Trophoblast cell (in vitro differentiated cells and primary cell): ENCODE measurements at regions not wholly inside any gene's neighbourhood (a gene's known extent, or its start where the extent isn't known, plus 50 kb on each side); places are given as distances from the start of the nearest gene placed in this dataset.

Experiments
- DNase-seq, 2 donors: peaks; one replicate each; pipeline ENCODE4 v3.0.0-alpha.2; 2016
- H2AFZ ChIP-seq: 2 replicates; pipeline ENCODE4 v1.6.1; 2013; ENCODE audit warnings: low read length, moderate library complexity, mild to moderate bottlenecking; ENCODE audit not compliant: insufficient read depth, poor library complexity
- H2AK5ac ChIP-seq: 2 replicates; pipeline ENCODE4 v1.6.1; 2013; ENCODE audit warnings: mild to moderate bottlenecking, low read length
- H2BK120ac ChIP-seq: 2 replicates; pipeline ENCODE4 v1.6.1; 2013; ENCODE audit warnings: low read length, mild to moderate bottlenecking, moderate library complexity; ENCODE audit not compliant: insufficient read depth, poor library complexity
- H2BK12ac ChIP-seq: 2 replicates; pipeline ENCODE4 v1.6.1; 2013; ENCODE audit warnings: mild to moderate bottlenecking, low read length, moderate library complexity
- H2BK5ac ChIP-seq: 2 replicates; pipeline ENCODE4 v1.6.1; 2013; ENCODE audit warnings: low read length, low read depth, moderate library complexity, mild to moderate bottlenecking; ENCODE audit not compliant: poor library complexity
- H3K14ac ChIP-seq: 2 replicates; pipeline ENCODE4 v1.6.1; 2013; ENCODE audit warnings: mild to moderate bottlenecking, low read length
- H3K18ac ChIP-seq: 2 replicates; pipeline ENCODE4 v1.6.1; 2013; ENCODE audit warnings: mild to moderate bottlenecking, low read length
- H3K23ac ChIP-seq: 2 replicates; pipeline ENCODE4 v1.6.1; 2013; ENCODE audit warnings: low read length
- H3K27ac ChIP-seq: 2 replicates; pipeline ENCODE4 v1.5.1; 2013; ENCODE audit warnings: low read depth, mild to moderate bottlenecking, inconsistent platforms, low read length, moderate library complexity
- H3K27me3 ChIP-seq: 2 replicates; pipeline ENCODE4 v1.6.1; 2013; ENCODE audit warnings: inconsistent platforms, mild to moderate bottlenecking, low read length, moderate library complexity; ENCODE audit not compliant: insufficient read depth
- H3K36me3 ChIP-seq, 2 experiments: 1 replicate in 1 of 2; 2 replicates in 1 of 2; pipeline ENCODE4 v1.6.1; 2013; ENCODE audit warnings: low read length in 2 of 2, mild to moderate bottlenecking in 2 of 2, moderate library complexity in 1 of 2; ENCODE audit not compliant: insufficient read depth in 2 of 2, control insufficient read depth in 1 of 2
- H3K4ac ChIP-seq: 2 replicates; pipeline ENCODE4 v1.6.1; 2013; ENCODE audit warnings: low read depth, mild to moderate bottlenecking, low read length, moderate library complexity
- H3K4me1 ChIP-seq, 2 experiments: 1 replicate in 1 of 2; 2 replicates in 1 of 2; pipeline ENCODE4 v1.6.1; 2013; ENCODE audit warnings: low read length in 2 of 2, mild to moderate bottlenecking in 2 of 2, moderate library complexity in 1 of 2; ENCODE audit not compliant: insufficient read depth in 2 of 2, control insufficient read depth in 1 of 2
- H3K4me2 ChIP-seq: 2 replicates; pipeline ENCODE4 v1.6.1; 2013; ENCODE audit warnings: inconsistent platforms, mild to moderate bottlenecking, low read length, moderate library complexity
- H3K4me3 ChIP-seq: 2 replicates; pipeline ENCODE4 v1.5.1; 2013; ENCODE audit warnings: mild to moderate bottlenecking, low read depth, low read length, inconsistent platforms
- H3K79me1 ChIP-seq: one replicate; pipeline ENCODE4 v1.6.1; 2013; ENCODE audit warnings: low read length
- H3K79me2 ChIP-seq: 2 replicates; pipeline ENCODE4 v1.6.1; 2013; ENCODE audit warnings: low read length, mild to moderate bottlenecking; ENCODE audit not compliant: control insufficient read depth, insufficient read depth, poor library complexity
- H3K9ac ChIP-seq: 2 replicates; pipeline ENCODE4 v1.6.1; 2013; ENCODE audit warnings: mild to moderate bottlenecking, low read length
- H3K9me3 ChIP-seq: 2 replicates; pipeline ENCODE4 v1.6.1; 2013; ENCODE audit warnings: low read depth, mild to moderate bottlenecking, control low read depth, inconsistent platforms, low read length; ENCODE audit not compliant: insufficient read depth
- H4K12ac ChIP-seq: 2 replicates; pipeline ENCODE4 v1.6.1; 2013; ENCODE audit warnings: low read depth, mild to moderate bottlenecking, low read length, moderate library complexity
- H4K8ac ChIP-seq: 2 replicates; pipeline ENCODE4 v1.6.1; 2013; ENCODE audit warnings: low read depth, mild to moderate bottlenecking, low read length, moderate library complexity
- H4K91ac ChIP-seq: one replicate; pipeline ENCODE4 v1.6.1; 2013; ENCODE audit warnings: low read depth, mild to moderate bottlenecking, low read length, moderate library complexity
- WGBS: extraction: QIAGEN DNeasy Blood & Tissue Kit; methylation state at CpG from one replicate; pipeline ENCODE4 v1.1.7; 2013; ENCODE audit warnings: missing lambda C conversion rate; ENCODE audit not compliant: insufficient read length, insufficient coverage; ENCODE audit errors: extremely low coverage; 5-methylcytosine and 5-hydroxymethylcytosine counted together

- no peaks in the 10 kb centered on the region for H3K4me1 ChIP-seq
- no peak overlapping the region for H4K12ac ChIP-seq
- H2BK5ac ChIP-seq = no peak overlapping the region
- no peak overlapping the region for H2AFZ ChIP-seq
- no peak overlapping the region for H3K23ac ChIP-seq
- no peaks in the 10 kb centered on the region for H3K79me1 ChIP-seq
- no peak overlapping the region for H3K4me3 ChIP-seq
- H3K4me2 ChIP-seq = no peak overlapping the region
- no peaks in the 10 kb centered on the region for H3K79me2 ChIP-seq
- no peak overlapping the region for H3K27ac ChIP-seq
- no peak overlapping the region for H3K14ac ChIP-seq
- H3K9me3 ChIP-seq = no peaks in the 10 kb centered on the region
- H3K18ac ChIP-seq = no peak overlapping the region
- H2AK5ac ChIP-seq = no peak overlapping the region
- no CpG with 5 or more reads among the region's 2 CpGs for WGBS
- H3K4ac ChIP-seq = no peak overlapping the region
- no peak overlapping the region for H4K91ac ChIP-seq
- no peaks in the 10 kb centered on the region for H3K27me3 ChIP-seq
- no peak for DNase-seq
- H3K9ac ChIP-seq = no peak overlapping the region
- no peak overlapping the region for H2BK120ac ChIP-seq
- no peak overlapping the region for H4K8ac ChIP-seq
- no peaks in the 10 kb centered on the region for H3K36me3 ChIP-seq
- no peak overlapping the region for H2BK12ac ChIP-seq
Measured at GRCh38 chr9:103242486-103242885, 247.4 kb downstream of the CYLC2 start.

- H3K18ac ChIP-seq = no peak overlapping the region
- H3K23ac ChIP-seq = no peak overlapping the region
- H3K9ac ChIP-seq = no peak overlapping the region
- H3K79me2 ChIP-seq = no peaks in the 10 kb centered on the region
- H3K4ac ChIP-seq = no peak overlapping the region
- H3K36me3 ChIP-seq = no peaks in the 10 kb centered on the region
- no peak overlapping the region for H2BK5ac ChIP-seq
- no peak overlapping the region for H4K8ac ChIP-seq
- H4K91ac ChIP-seq = no peak overlapping the region
- H3K27me3 ChIP-seq = no peaks in the 10 kb centered on the region
- no peaks in the 10 kb centered on the region for H3K9me3 ChIP-seq
- H3K14ac ChIP-seq = no peak overlapping the region
- no peak overlapping the region for H3K4me2 ChIP-seq
- no peak overlapping the region for H2BK12ac ChIP-seq
- DNase-seq = no peak
- H2AK5ac ChIP-seq = no peak overlapping the region
- no peak overlapping the region for H4K12ac ChIP-seq
- no peak overlapping the region for H3K27ac ChIP-seq
- WGBS = no CpG with 5 or more reads among the region's 2 CpGs
- no peak overlapping the region for H2BK120ac ChIP-seq
- no peaks in the 10 kb centered on the region for H3K4me1 ChIP-seq
- H2AFZ ChIP-seq = no peak overlapping the region
- H3K4me3 ChIP-seq = no peak overlapping the region
- H3K79me1 ChIP-seq = no peaks in the 10 kb centered on the region
Measured at GRCh38 chr9:103243553-103243952, 248.4 kb downstream of the CYLC2 start.

GRCh38 chr9:103245369-103245768, 250.2 kb downstream of the CYLC2 start:
- no peak overlapping the region for H3K18ac ChIP-seq
- no peak overlapping the region for H3K27ac ChIP-seq

GRCh38 chr9:103261951-103262350, 266.8 kb downstream of the CYLC2 start:
- Histone ChIP-seq H3K79me1 (no peaks in the 10 kb centered on the region), H3K18ac (no peak overlapping the region), H3K79me2 (no peaks in the 10 kb centered on the region), H4K8ac (no peak overlapping the region), H4K91ac (no peak overlapping the region), H2BK120ac (no peak overlapping the region), H2BK5ac (no peak overlapping the region), H3K4ac (no peak overlapping the region), H2AK5ac (no peak overlapping the region), H2BK12ac (no peak overlapping the region), H3K4me3 (no peak overlapping the region), H3K27me3 (no peaks in the 10 kb centered on the region), H2AFZ (no peak overlapping the region), H3K36me3 (no peaks in the 10 kb centered on the region), H3K23ac (no peak overlapping the region), H3K9me3 (no peaks in the 10 kb centered on the region), H3K27ac (no peak overlapping the region), H3K9ac (no peak overlapping the region), H3K4me1 (no peaks in the 10 kb centered on the region), H3K4me2 (no peak overlapping the region), H3K14ac (no peak overlapping the region), H4K12ac (no peak overlapping the region)
- no CpG with 5 or more reads among the region's 2 CpGs for WGBS
- no peak for DNase-seq

More at GRCh38 chr9:103245369-103245768, 250.2 kb downstream of the CYLC2 start:
- Histone ChIP-seq H3K79me2 (no peaks in the 10 kb centered on the region), H2AFZ (no peak overlapping the region), H3K36me3 (no peaks in the 10 kb centered on the region), H3K79me1 (no peaks in the 10 kb centered on the region), H3K4ac (no peak overlapping the region), H3K9me3 (no peaks in the 10 kb centered on the region), H3K14ac (no peak overlapping the region), H3K4me1 (no peaks in the 10 kb centered on the region), H3K27me3 (no peaks in the 10 kb centered on the region), H2BK5ac (no peak overlapping the region), H4K12ac (no peak overlapping the region), H2BK120ac (no peak overlapping the region), H3K4me3 (no peak overlapping the region), H4K91ac (no peak overlapping the region), H3K9ac (no peak overlapping the region), H2AK5ac (no peak overlapping the region), H3K4me2 (no peak overlapping the region), H3K23ac (no peak overlapping the region), H4K8ac (no peak overlapping the region), H2BK12ac (no peak overlapping the region)
- no peak for DNase-seq
- WGBS = no CpG with 5 or more reads among the region's 1 CpG
